Fibroblast of peridontal ligament (primary cell): ENCODE measurements at regions not wholly inside any gene's neighbourhood (a gene's known extent, or its start where the extent isn't known, plus 50 kb on each side); places are given as distances from the start of the nearest gene placed in this dataset.

Source experiments
- DNase-seq: peaks from one replicate; pipeline ENCODE4 v3.0.0-alpha.2; 2010; ENCODE audit errors: extremely low read depth

GRCh38 chr20:11083841-11084240 lies 410.0 kb upstream of the JAG1 start:
- DNase-seq, result no peak

GRCh38 chr20:11084508-11084907 lies 410.7 kb upstream of the JAG1 start:
- no peak for DNase-seq

GRCh38 chr20:11086970-11087369 lies 413.2 kb upstream of the JAG1 start:
- no peak for DNase-seq

GRCh38 chr20:11090751-11091150 lies 417.0 kb upstream of the JAG1 start:
- DNase-seq, result peak; percentile 49

- DNase-seq, result peak; percentile 42
Observed at GRCh38 chr20:11091511-11091910, 417.7 kb upstream of the JAG1 start.

GRCh38 chr20:11092151-11092550 lies 418.4 kb upstream of the JAG1 start:
- no peak for DNase-seq

GRCh38 chr20:11094196-11094595 lies 420.4 kb upstream of the JAG1 start:
- no peak for DNase-seq

- no peak for DNase-seq
Observed at GRCh38 chr20:11094711-11095110, 420.9 kb upstream of the JAG1 start.

GRCh38 chr20:11098888-11099287 lies 425.1 kb upstream of the JAG1 start:
- no peak for DNase-seq

GRCh38 chr20:11101243-11101642 lies 427.4 kb upstream of the JAG1 start:
- peak; percentile 53 for DNase-seq

GRCh38 chr20:11101696-11102095 lies 427.9 kb upstream of the JAG1 start:
- no peak for DNase-seq

- peak; percentile 60 for DNase-seq
Observed at GRCh38 chr20:11103866-11104265, 430.1 kb upstream of the JAG1 start.

GRCh38 chr20:11108102-11108810 lies 434.5 kb upstream of the JAG1 start:
- peak; percentile 33 for DNase-seq

GRCh38 chr20:11110535-11110934 lies 436.7 kb upstream of the JAG1 start:
- DNase-seq, result no peak

- no peak for DNase-seq
Observed at GRCh38 chr20:11111191-11111590, 437.4 kb upstream of the JAG1 start.

- DNase-seq, result no peak
Observed at GRCh38 chr20:11112832-11113231, 439.0 kb upstream of the JAG1 start.

GRCh38 chr20:11114382-11114781 lies 440.6 kb upstream of the JAG1 start:
- no peak for DNase-seq

- DNase-seq, result peak; percentile 73
Observed at GRCh38 chr20:11117808-11118528, 444.2 kb upstream of the JAG1 start.

GRCh38 chr20:11118802-11119380 lies 445.1 kb upstream of the JAG1 start:
- no peak for DNase-seq

GRCh38 chr20:11119573-11119972 lies 445.8 kb upstream of the JAG1 start:
- DNase-seq, result no peak

- DNase-seq, result no peak
Observed at GRCh38 chr20:11120431-11120830, 446.6 kb upstream of the JAG1 start.

- peak; percentile 81 for DNase-seq
Observed at GRCh38 chr20:11124849-11125505, 451.2 kb upstream of the JAG1 start.
